BE2C (cell line): ENCODE measurements at regions not wholly inside any gene's neighbourhood (a gene's known extent, or its start where the extent isn't known, plus 50 kb on each side); places are given as distances from the start of the nearest gene placed in this dataset.

Experiments
- DNase-seq: peaks from one replicate; pipeline ENCODE4 v3.0.0-alpha.2; 2020
- H3K27me3 ChIP-seq: fragments of 250-450 bp; sonication (Bioruptor Pico); 2 replicates; pipeline ENCODE4 v1.5.1; 2020; ENCODE audit warnings: mild to moderate bottlenecking
- H3K36me3 ChIP-seq: fragments of 250-450 bp; sonication (Bioruptor Pico); 2 replicates; pipeline ENCODE4 v1.5.1; 2020; ENCODE audit warnings: mild to moderate bottlenecking
- H3K4me1 ChIP-seq: fragments of 250-450 bp; sonication (Bioruptor Pico); 2 replicates; pipeline ENCODE4 v1.5.1; 2020
- H3K4me3 ChIP-seq: 2 replicates; pipeline ENCODE4 v1.5.1; 2011; ENCODE audit warnings: low read depth, low read length
- H3K9me3 ChIP-seq: fragments of 250-450 bp; sonication (Bioruptor Pico); 2 replicates; pipeline ENCODE4 v1.5.1; 2020
- TF ChIP-seq, protein P1 (sequence below): IDR thresholded peaks from 2 replicates; pipeline ENCODE4 v1.5.1; 2012; ENCODE audit warnings: mild to moderate bottlenecking, low read depth, low read length

DNA sequence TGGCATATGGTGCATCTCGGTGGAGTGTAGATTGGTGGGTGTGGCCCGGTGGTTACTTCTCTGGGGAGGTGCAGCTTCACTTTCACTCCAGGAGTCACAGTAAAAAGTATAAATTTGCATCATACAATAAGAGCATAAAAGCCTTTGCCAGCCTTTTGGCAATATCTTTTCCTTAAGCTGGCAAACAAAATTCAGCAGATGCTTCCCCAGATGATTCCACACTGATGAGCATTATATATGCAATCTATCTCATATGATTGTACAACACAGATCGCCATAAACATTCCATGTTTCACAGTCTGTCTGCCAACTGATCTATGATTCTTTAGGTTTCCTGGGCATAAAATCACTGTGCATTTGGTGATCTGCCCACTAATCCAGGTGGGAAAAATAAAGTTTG is 120.2 kb upstream of the ALCAM start:
- no peaks in the 10 kb centered on the region for H3K9me3 ChIP-seq
- H3K27me3 ChIP-seq: no peaks in the 10 kb centered on the region
- no peak overlapping the region for H3K4me3 ChIP-seq
- H3K36me3 ChIP-seq: no peaks in the 10 kb centered on the region
- H3K4me1 ChIP-seq: peaks cover 12% of the 10 kb centered on the region
- DNase-seq: no peak
- TF ChIP-seq, protein P1, sequence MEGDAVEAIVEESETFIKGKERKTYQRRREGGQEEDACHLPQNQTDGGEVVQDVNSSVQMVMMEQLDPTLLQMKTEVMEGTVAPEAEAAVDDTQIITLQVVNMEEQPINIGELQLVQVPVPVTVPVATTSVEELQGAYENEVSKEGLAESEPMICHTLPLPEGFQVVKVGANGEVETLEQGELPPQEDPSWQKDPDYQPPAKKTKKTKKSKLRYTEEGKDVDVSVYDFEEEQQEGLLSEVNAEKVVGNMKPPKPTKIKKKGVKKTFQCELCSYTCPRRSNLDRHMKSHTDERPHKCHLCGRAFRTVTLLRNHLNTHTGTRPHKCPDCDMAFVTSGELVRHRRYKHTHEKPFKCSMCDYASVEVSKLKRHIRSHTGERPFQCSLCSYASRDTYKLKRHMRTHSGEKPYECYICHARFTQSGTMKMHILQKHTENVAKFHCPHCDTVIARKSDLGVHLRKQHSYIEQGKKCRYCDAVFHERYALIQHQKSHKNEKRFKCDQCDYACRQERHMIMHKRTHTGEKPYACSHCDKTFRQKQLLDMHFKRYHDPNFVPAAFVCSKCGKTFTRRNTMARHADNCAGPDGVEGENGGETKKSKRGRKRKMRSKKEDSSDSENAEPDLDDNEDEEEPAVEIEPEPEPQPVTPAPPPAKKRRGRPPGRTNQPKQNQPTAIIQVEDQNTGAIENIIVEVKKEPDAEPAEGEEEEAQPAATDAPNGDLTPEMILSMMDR: no peak

DNA sequence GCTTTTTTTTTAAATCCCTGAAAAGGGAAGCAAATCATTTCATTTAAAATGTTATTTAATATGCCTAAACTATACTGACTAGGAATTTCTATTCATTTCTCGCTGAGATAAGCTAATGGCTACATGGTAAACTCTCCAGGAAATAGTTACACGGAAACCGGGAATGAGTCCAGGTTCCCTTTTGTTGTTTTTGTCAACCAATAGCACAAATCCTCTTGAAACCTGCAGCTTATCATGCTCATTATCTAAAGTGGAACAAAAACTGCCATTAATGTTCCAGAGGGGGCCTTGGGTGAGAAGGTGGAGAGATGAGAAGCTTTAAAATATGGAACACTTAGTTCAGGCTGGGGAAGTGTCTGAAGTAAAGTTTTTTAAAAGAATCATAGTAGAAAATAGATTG is 113.5 kb upstream of the ALCAM start:
- TF ChIP-seq, protein P1: no peak
- peak; percentile 6 for DNase-seq
- H3K4me3 ChIP-seq: no peak overlapping the region
- peaks cover 25% of the 10 kb centered on the region for H3K4me1 ChIP-seq
- no peaks in the 10 kb centered on the region for H3K27me3 ChIP-seq
- H3K36me3 ChIP-seq: no peaks in the 10 kb centered on the region
- no peaks in the 10 kb centered on the region for H3K9me3 ChIP-seq

DNA sequence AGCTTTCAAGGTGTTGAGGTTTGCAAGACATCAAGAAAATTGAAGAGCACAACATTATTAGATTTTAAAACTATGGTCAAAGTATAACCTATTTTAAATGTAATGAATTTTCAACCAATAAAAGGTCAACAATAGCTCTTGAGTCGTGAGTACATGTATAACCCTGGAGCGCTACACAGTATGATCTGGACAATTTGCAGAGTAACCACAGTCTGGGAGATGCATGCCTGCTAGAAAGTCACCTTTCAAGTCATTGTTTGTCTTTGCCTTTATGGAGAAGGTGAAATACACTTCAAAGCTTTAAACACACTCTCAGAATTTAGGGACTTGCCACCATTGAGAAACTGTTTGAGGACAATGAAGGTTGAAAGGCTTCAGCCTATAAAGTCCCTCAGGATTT is 112.6 kb upstream of the ALCAM start:
- H3K27me3 ChIP-seq: no peaks in the 10 kb centered on the region

DNA sequence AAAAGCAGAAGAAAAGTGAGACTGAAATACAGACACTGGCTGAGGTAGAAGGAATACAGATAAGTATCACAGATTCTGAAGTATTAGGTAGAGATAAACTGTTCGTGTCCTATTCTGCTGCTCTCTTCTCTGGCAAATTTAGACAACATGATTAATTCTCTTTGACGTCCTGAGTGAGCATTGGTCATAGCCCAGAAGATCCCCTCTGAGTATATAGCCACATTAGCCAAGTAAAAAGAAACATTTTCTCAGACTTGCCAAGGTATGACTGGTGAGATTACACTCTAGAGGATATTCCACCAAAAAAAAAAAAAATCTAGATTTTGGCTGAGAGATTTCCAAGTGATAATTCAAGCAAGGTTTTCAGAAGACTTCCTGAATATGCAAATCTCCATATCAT is 111.4 kb upstream of the ALCAM start:
- TF ChIP-seq, protein P1: no peak
- no peak overlapping the region for H3K4me3 ChIP-seq
- H3K4me1 ChIP-seq: peaks cover 25% of the 10 kb centered on the region
- H3K36me3 ChIP-seq: no peaks in the 10 kb centered on the region
- H3K27me3 ChIP-seq: no peaks in the 10 kb centered on the region
- no peaks in the 10 kb centered on the region for H3K9me3 ChIP-seq
- DNase-seq: no peak

More for the DNA sequence above, 112.6 kb upstream of the ALCAM start:
- Histone ChIP-seq H3K9me3 (no peaks in the 10 kb centered on the region), H3K4me1 (peaks cover 25% of the 10 kb centered on the region), H3K36me3 (no peaks in the 10 kb centered on the region), H3K4me3 (no peak overlapping the region)
- no peak for DNase-seq
- TF ChIP-seq, protein P1: no peak

DNA sequence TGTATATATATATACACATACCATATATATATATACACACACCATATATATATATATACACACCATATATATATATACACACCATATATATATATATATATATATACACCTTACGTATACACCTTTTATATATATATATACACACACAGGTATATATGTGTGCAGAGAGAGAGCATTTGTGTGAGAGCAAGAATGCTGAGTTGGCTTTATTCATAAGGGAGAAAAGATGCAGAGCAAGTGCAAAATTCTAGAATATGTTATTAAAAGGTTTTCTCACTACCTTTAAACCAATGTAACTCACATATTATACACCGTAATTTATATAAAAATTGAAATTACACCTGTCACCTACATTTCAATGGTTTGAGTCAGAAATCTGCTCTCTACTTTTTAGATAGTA is 107.2 kb upstream of the ALCAM start:
- TF ChIP-seq, protein P1: no peak
- Histone ChIP-seq H3K4me1 (peaks cover 15% of the 10 kb centered on the region), H3K4me3 (no peak overlapping the region), H3K36me3 (no peaks in the 10 kb centered on the region), H3K27me3 (no peaks in the 10 kb centered on the region), H3K9me3 (no peaks in the 10 kb centered on the region; the same call in 1 of the 2 replicates)
- DNase-seq: no peak

DNA sequence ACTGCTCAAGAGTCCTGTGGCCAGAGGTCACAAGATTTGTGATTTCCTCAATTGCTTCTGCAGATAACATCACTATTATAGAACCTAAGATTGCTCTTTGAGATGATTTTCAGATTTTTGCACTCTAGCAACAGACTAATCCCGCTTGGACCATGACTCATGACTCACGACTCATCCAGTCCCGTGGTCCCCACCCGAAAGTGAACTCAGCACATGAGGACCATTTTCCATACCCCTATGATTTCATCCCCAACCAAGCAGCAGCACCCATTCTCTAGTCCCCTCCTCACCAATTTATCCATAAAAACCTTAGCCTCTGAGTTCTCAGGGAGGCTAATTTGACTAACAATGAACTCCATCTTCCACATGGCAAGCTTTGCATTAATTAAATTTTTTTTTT is 106.3 kb upstream of the ALCAM start:
- no peaks in the 10 kb centered on the region for H3K36me3 ChIP-seq
- no peak overlapping the region for H3K4me3 ChIP-seq
- TF ChIP-seq, protein P1: no peak
- H3K9me3 ChIP-seq: no peaks in the 10 kb centered on the region; the same call in 1 of the 2 replicates
- no peaks in the 10 kb centered on the region for H3K27me3 ChIP-seq
- no peak for DNase-seq
- H3K4me1 ChIP-seq: peaks cover 12% of the 10 kb centered on the region
